ENCODE measurements at regions not wholly inside any gene's neighbourhood (a gene's known extent, or its start where the extent isn't known, plus 50 kb on each side); places are given as distances from the start of the nearest gene placed in this dataset.

DNA sequence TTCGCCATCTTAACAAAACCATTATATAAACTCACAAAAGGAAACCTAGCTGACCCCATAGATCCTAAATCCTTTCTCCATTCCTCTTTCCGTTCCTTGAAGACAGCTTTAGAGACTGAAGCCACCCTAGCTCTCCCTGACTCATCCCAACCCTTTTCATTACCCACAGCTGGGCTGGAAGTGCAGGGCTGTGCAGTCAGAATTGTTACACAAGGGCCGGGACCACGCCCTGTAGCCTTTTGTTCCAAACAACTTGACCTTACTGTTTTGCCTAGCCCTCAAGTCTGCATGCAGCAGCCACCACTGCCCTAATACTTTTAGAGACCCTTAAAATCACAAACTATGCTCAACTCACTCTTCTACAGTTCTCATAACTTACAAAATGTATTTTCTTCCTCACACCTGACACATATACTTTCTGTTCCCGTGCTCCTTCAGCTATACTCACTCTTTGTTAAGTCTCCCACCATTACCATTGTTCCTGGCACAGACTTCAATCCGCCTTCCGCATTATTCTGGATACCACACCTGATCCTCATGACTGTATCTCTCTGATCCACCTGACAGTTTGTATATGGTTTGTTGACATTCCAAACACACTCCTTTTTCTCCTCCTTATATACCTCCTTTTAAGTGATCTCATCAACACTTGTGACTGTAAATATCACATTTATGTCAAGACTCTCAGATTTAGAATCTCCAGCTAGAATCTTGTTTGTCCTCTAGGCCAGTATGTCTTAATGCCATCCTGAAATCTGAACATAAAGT, 208.7 kb downstream of the KITLG start:
- no peaks in the 10 kb centered on the region for H3K9me2 ChIP-seq (ENCODE audit: low read depth, low read length)
- no peak overlapping the region for H3K4me3 ChIP-seq (ENCODE audit: low read depth, low read length, poor library complexity, severe bottlenecking)
- no peaks in the 10 kb centered on the region for H4K20me1 ChIP-seq (ENCODE audit: insufficient read depth, low read length)
- TF ChIP-seq, protein P1, sequence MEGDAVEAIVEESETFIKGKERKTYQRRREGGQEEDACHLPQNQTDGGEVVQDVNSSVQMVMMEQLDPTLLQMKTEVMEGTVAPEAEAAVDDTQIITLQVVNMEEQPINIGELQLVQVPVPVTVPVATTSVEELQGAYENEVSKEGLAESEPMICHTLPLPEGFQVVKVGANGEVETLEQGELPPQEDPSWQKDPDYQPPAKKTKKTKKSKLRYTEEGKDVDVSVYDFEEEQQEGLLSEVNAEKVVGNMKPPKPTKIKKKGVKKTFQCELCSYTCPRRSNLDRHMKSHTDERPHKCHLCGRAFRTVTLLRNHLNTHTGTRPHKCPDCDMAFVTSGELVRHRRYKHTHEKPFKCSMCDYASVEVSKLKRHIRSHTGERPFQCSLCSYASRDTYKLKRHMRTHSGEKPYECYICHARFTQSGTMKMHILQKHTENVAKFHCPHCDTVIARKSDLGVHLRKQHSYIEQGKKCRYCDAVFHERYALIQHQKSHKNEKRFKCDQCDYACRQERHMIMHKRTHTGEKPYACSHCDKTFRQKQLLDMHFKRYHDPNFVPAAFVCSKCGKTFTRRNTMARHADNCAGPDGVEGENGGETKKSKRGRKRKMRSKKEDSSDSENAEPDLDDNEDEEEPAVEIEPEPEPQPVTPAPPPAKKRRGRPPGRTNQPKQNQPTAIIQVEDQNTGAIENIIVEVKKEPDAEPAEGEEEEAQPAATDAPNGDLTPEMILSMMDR (IDR thresholded peaks at IDR 0.05; ENCODE audit: low read length): no peak
- TF ChIP-seq EZH2 (IDR thresholded peaks at IDR 0.05; ENCODE audit: borderline replicate concordance, low read length): no peak
- H3K9ac ChIP-seq (ENCODE audit: low read length): no peak overlapping the region
- no peaks in the 10 kb centered on the region for H3K4me1 ChIP-seq (ENCODE audit: insufficient read depth, low read length, severe bottlenecking)
- no peaks in the 10 kb centered on the region for H3F3A ChIP-seq (ENCODE audit: insufficient read depth, low read length)
- no peaks in the 10 kb centered on the region for H3K79me2 ChIP-seq (ENCODE audit: insufficient read depth, low read length)
- no peaks in the 10 kb centered on the region for H3K36me3 ChIP-seq (ENCODE audit: insufficient read depth, low read length)
- H2AFZ ChIP-seq (ENCODE audit: low read length): no peak overlapping the region
- no peaks in the 10 kb centered on the region for H3K27me3 ChIP-seq (ENCODE audit: insufficient read depth, low read length)
- H3K4me2 ChIP-seq (ENCODE audit: low read length): no peak overlapping the region
- H3K9me3 ChIP-seq (ENCODE audit: low read length): no peaks in the 10 kb centered on the region
- no peak overlapping the region for H3K27ac ChIP-seq (ENCODE audit: low read depth, low read length, poor library complexity, severe bottlenecking)

DNA sequence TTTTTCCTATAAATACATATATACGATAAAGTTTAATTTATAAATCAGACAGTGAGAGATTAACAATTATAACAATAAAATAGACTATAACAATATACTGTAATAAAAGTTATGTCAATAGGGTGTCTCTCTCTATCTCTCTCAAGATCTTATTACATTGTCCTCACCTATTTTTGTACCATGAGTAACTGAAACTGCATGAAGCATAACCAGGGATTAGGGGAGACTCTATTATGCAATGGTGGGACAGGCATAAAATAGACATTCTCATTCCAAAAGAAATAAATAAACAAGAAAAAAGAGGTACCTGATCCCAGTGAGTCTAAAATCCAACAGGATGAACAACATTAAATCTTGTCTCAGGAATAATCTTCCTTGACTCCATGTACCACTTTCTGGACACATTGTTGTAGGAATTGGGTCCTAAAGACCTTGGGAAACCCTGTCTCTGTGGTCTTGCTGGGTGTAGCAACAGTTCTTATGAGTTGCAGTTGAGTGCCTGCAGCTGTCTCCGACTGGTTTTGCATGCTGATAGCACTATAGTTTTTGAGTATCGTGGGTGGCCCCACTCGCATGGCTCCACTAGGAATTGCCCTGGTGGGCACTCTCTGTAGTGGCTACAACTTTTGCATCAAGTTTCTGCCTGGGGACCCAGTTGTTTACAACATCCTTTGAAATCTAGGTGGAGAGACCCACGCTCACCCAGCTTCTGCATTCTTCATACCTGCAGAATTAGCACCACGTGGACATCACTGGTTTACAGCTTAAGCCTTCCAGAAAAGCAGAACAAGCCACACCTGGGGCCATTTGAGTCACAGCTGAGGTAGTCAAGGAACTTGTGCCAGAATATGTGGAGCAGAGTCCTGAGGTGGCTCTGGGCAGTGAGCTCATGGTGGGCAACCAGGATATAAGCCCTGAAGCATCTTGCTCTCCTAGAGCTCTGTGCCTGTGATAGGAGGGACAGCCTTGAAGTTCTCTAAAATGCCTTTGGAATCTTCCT, 204.7 kb downstream of the KITLG start:
- Histone ChIP-seq H3K4me3 (ENCODE audit: low read depth, low read length, poor library complexity, severe bottlenecking) (no peak overlapping the region), H3K4me2 (ENCODE audit: low read length) (no peak overlapping the region), H2AFZ (ENCODE audit: low read length) (no peak overlapping the region), H3K9me2 (ENCODE audit: low read depth, low read length) (no peaks in the 10 kb centered on the region), H3K9ac (ENCODE audit: low read length) (no peak overlapping the region), H3K27ac (ENCODE audit: low read depth, low read length, poor library complexity, severe bottlenecking) (no peak overlapping the region), H3K4me1 (ENCODE audit: insufficient read depth, low read length, severe bottlenecking) (no peaks in the 10 kb centered on the region), H3F3A (ENCODE audit: insufficient read depth, low read length) (no peaks in the 10 kb centered on the region), H3K79me2 (ENCODE audit: insufficient read depth, low read length) (no peaks in the 10 kb centered on the region), H3K36me3 (ENCODE audit: insufficient read depth, low read length) (no peaks in the 10 kb centered on the region), H4K20me1 (ENCODE audit: insufficient read depth, low read length) (no peaks in the 10 kb centered on the region), H3K27me3 (ENCODE audit: insufficient read depth, low read length) (no peaks in the 10 kb centered on the region), H3K9me3 (ENCODE audit: low read length) (no peaks in the 10 kb centered on the region)
- TF ChIP-seq, protein P1 (IDR thresholded peaks at IDR 0.05; ENCODE audit: low read length): no peak
- no peak for TF ChIP-seq EZH2 (IDR thresholded peaks at IDR 0.05; ENCODE audit: borderline replicate concordance, low read length)

DNA sequence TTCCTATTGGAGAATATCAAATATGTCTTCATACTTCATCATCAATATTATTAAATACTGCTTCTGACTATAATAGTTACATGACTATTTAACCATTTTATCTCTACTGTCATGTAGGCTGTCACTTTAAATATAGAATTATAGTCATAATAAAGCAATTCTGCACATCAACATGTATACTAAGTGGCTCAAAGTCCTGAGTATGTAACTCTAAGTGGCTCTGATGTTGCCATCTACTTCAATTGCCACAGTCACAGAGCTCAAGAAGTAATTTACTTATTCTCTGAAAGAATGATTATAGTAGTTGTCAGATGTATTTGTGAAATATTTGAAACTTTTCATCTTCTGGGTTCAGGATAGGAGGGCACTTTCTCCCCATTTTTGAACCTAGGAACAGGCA, 202.3 kb downstream of the KITLG start:
- Histone ChIP-seq H4K20me1 (ENCODE audit: insufficient read depth, low read length) (no peaks in the 10 kb centered on the region), H2AFZ (ENCODE audit: low read length) (no peak overlapping the region), H3K9me3 (ENCODE audit: low read length) (no peaks in the 10 kb centered on the region), H3K27ac (ENCODE audit: low read depth, low read length, poor library complexity, severe bottlenecking) (no peak overlapping the region), H3K9ac (ENCODE audit: low read length) (no peak overlapping the region), H3K36me3 (ENCODE audit: insufficient read depth, low read length) (no peaks in the 10 kb centered on the region), H3F3A (ENCODE audit: insufficient read depth, low read length) (no peaks in the 10 kb centered on the region), H3K4me2 (ENCODE audit: low read length) (no peak overlapping the region), H3K4me3 (ENCODE audit: low read depth, low read length, poor library complexity, severe bottlenecking) (no peak overlapping the region), H3K79me2 (ENCODE audit: insufficient read depth, low read length) (no peaks in the 10 kb centered on the region), H3K9me2 (ENCODE audit: low read depth, low read length) (no peaks in the 10 kb centered on the region), H3K27me3 (ENCODE audit: insufficient read depth, low read length) (no peaks in the 10 kb centered on the region), H3K4me1 (ENCODE audit: insufficient read depth, low read length, severe bottlenecking) (no peaks in the 10 kb centered on the region)
- TF ChIP-seq EZH2 (IDR thresholded peaks at IDR 0.05; ENCODE audit: borderline replicate concordance, low read length): no peak
- TF ChIP-seq, protein P1 (IDR thresholded peaks at IDR 0.05; ENCODE audit: low read length): no peak

Measured in OCI-LY1 (cell line).